GM21619 (cell line): ENCODE measurements at regions not wholly inside any gene's neighbourhood (a gene's known extent, or its start where the extent isn't known, plus 50 kb on each side); places are given as distances from the start of the nearest gene placed in this dataset.
"Not testable (repeated sequence)": the region's sequence is repeated elsewhere in the genome, so short reads cannot be mapped to it uniquely, and the experiment has no call there.

ENCODE experiments used
- ATAC-seq: cut with Tn5 transposase; IDR thresholded peaks from one replicate; pipeline ENCODE4 v1.9.1; 2021; ENCODE audit not compliant: unreplicated experiment

DNA sequence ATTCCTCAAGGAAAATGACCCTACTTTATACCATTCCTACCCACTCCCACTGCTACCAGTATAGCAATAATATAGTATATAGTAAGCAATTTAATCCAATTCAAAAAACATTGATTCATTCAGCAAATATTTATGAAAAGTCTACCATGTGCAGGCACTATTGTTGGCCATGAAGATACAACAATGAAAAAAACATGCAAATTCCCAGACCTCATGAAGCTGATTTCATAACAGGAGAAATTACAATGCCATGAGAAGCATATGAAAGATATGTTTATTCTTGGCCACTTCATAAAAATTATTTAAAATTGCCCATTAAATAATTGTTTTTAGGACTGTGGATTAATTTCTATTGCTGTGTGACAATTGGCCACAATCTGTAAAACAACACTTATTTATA is 315.8 kb upstream of the COL8A1 start:
- ATAC-seq = no peak

DNA sequence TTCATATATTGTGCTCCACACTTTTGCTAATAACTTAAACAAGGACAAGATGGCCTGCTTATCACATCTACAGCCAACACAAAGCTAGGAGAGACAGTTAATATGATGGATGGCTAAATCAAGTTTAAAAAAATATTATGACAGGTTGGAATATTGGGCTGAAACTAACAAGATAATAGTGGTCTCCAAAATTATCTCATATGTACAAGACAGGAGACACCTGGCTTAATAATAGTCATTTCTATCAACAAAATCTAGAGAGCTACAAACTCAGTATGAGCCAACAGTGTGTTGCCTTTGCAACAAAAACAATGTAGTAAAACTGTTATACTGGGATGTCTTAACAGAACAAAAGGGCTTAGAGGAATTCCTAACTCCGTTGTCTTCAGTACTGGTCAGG is 317.1 kb upstream of the COL8A1 start:
- no peak for ATAC-seq

DNA sequence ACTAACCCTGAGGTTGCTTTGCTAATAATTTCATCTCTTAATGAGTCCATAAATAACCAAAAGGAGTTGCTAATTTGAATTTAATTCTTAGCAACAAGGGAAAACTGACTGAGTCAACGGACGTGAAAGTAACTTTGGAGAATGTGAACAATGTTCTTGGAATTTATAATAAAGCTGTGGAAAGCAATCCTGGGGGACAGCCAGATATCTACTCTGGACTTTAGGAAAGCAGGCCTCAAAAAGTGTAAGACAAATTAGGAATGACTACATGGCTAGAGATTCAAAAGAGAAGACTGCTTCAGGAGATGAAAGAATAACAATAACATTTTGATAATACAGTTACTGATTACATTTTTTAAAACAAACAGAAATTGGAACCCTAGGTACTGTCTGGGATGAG is 318.4 kb upstream of the COL8A1 start:
- ATAC-seq = no peak

DNA sequence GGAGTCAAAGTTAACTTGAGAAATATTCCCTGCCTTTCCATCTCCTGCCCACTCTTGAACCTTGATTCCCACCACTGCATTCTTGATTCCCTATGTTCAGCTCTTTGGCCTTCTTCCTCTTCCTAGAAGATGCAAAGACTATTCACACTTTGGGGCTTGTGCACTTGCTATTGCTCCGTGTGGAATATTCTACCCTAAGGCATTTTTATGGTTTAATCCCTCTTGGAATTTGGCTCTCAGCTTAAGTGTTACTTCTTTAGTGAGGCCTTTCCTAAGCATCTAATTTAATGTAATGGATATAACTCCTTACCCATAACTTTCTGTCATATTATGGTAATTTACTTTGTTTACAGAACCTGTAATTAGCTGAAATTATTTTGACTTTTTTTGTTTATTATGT is 318.9 kb upstream of the COL8A1 start:
- ATAC-seq = no peak

DNA sequence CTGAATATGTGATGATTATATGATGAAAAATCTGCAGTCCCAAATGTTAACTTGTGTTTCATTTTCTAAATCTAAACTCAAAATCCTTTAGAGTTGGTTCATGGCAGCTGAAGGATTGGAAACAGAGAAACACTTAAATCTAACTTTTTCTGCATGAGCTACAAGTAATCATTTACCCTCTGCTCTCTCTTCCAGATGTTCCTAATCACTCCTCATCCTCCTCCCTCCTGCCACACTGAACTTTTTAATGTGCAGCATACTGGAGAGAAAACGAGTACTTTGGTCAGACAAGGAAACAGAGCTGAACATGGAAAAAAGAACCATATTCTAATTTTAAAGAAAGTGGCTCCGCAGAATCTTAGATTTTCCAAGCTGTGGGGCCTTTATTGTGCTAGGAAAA is 321.2 kb upstream of the COL8A1 start:
- ATAC-seq = no peak

DNA sequence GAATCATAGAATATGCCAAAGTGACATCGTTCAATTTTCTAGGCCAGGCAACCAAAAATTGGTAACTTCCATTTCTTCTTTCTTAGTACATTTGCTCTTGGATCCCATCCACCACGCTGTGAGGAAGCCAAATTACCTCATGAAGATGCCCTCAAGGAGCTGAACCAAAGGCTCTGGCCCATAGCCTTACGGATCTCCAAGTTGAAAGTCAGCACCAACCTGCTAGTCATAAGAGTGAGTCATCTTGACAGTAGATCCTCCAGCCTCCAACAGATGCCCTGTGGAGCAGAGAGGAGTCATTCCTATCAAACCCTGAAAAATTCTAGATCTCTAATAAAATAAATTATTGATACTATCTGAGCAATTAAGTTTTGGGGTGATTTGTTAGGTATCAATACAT is 322.5 kb upstream of the COL8A1 start:
- ATAC-seq = no peak

DNA sequence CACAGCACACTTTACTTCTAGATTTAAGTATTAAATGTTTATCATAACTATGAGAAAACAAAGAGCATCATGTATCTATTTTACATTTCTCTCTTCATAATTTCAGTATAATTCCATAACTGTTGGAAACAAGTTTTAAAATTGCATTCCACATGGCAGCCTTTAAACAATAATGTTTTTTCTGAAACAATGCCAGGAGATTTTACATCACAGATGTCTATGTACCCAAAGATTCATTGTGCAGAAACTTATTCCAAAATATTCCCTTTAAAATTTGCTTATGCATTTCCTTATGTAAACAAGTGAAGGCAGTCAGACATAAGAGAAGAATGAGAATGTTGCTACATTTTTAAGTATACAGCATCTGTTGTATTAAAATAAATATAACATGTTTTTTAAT is 324.9 kb upstream of the COL8A1 start:
- no peak for ATAC-seq

DNA sequence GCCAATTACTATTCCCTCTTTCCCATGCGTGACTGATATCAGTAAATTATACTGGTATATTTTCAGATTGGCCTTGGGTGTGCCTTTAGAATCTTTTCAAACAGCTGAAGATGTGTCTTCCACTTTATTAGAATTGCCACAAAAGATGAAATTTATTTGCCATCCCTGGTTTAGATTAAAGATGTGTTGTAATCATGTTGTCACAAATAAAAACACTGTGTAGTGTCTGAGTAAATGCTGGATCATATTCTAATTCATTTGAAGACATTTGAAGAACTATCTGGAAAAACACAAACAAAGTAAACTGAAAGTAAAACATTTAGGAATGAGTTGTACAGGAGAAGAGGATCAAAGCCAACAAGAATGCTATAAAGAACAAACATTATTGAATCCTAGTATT is 339.7 kb upstream of the COL8A1 start:
- no peak for ATAC-seq

DNA sequence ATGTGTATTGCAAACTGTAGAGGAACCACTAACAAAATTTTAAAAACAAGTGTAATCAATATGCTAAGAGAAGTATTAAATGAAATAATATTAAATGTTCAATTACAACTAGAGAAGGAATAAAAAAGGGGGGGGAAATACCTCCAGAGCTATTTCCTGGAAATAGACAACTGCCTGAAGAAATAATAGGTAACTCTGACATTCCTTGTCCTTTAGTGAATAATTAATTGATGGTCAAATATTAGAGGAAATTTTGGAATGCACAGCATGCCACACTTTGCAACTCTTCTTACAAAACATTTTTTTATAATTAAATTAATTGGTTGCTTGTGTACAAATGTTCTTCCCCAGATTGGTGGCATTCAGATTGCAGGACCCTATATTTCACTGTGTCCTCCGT is 342.6 kb upstream of the COL8A1 start:
- ATAC-seq = no peak

DNA sequence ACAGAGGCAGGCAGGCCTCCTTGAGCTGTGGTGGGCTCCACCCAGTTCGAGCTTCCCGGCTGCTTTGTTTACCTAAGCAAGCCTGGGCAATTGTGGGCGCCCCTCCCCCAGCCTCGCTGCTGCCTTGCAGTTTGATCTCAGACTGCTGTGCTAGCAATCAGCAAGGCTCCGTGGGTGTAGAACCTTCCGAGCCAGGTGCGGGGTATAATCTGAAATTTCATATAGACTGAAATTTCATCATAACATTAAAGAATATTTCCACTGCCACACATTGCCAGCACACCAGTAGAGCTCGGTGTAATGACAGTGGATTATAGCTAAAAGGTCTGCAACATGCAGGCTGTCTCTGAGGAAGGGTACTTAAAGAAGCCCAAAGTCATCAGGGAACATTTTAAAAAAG is 344.3 kb upstream of the COL8A1 start:
- ATAC-seq = not testable (repeated sequence)

DNA sequence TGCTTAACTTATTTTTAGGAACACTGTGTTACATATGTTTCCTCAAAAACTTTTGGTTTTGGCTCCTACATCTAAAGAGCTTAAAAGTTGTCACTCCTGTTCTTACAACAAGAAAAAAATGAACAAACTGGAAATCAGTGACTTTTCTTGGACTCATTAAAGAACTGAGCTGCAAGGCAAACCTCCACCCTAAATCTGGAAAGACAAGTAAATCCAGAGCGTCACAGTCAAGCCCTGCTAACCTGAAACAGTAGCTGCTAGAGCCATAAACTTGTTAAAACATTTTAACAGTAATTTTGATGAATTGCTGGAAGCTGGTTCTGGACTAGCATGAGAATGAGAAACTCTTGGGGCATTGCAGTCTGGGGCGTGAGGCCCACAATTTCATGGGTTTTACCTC is 350.5 kb upstream of the COL8A1 start:
- no peak for ATAC-seq

DNA sequence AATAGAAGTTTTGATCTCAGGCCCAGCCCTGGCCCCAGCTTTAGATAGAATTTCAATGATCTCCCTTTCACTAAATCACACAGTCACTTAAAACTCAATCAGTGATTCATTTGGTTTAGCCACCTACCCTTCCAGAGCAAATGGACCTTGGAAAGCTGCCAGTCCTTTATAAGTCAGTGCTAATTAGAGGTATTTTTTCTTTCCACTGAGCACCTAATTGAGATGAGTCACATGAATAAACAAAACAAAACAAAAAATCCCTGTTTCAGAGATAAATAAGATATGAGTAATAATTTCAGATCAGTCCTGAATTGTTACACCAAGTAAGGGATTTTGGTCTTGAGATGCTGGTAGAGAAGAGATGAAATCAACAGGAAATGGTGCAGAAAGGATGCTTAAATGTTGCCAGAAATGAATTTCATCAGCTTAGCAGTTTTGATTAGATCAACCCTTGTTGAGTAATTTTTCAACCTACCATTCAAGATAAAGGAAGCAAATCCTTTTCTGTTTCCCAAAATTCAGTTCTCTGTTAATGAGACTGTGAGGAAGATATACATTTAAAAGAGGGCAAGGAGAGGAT is 352.0 kb upstream of the COL8A1 start:
- ATAC-seq = no peak

DNA sequence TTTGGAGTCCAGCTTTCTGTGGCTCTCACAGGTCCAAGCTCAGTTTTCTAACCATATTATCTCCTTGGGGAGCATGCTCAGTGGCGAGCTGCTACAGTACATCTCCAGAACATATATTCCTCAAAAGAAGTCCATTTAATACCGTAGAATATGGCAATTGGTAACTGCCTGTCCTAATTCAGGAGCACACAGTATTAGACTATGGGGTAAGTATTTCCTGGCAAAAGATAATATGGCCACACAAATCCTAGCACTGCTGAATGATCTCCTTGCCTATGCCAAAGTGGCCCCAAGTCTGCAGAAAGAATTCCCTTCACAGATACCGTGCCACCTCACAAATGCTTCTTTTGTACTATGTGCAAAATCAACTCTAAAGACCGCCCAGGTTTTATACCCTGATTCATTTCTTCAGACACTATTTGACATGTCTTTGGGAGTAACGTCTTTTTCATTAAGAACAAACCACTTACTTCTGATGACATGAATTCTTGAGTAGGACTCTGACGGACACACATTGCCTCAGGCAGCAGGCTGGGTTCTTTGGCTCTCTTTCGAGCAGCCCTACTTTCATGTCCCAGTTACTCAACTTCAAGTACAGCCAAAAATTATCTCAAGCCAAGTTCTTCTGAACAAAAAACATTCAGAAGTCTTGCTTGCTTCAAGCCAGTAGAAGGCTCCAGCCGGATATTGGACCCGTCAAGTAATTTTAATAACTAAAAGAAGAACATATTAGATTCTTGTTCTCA is 368.3 kb upstream of the DCBLD2 start:
- ATAC-seq = no peak

DNA sequence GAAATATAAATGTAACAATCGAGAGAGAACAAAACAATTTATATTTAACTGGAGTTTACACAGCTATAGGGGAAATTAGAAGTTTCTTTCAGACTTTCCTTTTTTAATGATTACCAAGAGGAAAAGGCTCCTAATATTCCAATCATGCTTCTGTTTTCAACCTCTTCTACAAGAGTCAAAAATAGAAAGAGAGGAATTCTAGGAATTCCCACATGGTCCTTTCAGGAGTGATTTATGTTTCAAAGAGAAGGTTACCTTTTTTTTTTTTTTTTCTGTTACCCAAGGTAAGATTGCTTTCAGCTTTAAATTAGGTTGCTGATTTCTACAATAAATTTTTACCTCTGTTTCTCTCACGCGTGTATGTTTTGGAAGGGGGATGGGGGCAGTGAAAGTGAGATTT is 355.3 kb upstream of the DCBLD2 start:
- ATAC-seq = no peak

DNA sequence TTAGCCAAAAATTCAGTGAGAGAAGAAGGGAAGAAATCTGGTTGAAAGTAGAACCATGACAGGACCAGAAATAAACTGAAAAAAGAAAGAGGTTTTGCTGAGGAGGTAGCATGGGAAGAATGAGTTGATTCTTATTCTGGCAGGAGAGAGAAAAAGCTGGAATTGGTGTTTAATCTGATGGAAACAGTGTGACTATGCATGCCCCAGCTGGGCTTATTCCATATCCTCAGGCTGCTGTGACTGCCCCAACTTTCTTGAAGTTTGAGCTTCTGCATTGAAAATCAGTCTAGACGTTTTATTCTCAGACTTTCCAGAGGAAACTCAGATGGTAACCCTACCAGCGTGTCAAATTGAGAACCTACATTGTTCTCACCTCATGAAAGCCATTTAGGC is 352.5 kb upstream of the DCBLD2 start:
- ATAC-seq = no peak

DNA sequence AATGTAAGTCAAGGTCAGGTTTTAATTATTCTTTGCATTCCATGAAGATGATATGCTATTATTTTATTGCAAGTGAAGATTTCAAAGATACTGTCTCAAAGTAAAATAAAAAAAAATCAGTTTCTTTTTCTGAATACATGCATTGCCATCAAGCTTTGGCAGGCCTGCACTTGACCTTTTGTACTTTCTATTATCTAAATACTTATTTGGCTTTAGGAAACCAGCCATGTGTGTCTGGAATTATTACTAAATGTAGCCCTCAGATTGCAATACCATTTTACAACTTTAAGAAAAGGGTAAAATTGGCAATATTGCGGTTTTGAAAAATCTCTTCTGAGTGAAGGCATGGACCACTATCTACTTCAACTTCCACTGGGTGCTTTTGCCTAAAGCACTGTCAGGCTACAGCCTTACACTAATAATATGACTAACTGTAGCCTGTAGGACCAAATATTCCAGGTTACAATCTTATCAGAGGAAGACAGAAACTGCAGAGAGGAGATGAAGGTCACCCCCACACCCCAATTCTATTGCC is 349.4 kb upstream of the DCBLD2 start:
- ATAC-seq = no peak

DNA sequence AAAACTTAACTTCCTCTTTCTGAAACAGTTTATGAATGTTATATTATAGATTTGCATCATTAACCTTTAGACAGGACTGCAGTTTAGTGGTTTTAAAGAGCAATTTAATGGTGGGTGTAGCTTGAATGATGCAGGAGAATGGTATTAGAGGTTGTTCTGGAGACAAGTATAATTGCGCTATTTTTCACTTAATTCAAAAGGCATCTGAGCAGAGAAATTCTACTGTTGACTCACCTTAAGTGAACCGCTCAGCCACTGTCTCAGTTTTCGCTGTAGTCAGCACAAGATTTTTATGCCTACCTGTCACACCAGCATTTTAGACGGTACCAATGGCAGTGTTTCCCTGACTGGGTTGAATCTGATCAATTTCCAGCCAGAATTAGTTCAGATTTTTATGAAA is 348.8 kb upstream of the DCBLD2 start:
- ATAC-seq = no peak

DNA sequence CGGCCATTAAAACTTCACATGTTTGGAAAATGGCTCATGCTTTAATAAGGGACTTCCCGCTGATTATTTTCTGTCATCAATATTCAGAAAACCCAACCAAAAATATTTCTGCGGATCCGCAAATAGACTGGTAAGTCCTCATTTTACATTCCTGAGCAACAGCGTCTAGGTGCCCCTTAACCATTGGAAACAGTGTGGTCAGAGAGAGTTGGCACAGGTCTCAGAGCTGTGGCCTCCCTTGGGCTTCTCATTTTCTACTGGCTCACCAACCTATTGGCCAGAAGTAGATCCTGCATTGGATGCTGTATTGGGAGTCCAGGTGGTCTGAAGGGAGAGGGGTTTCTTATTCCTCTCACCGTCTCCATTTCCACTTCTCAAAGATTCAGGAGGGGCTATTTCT is 348.1 kb upstream of the DCBLD2 start:
- ATAC-seq = no peak

DNA sequence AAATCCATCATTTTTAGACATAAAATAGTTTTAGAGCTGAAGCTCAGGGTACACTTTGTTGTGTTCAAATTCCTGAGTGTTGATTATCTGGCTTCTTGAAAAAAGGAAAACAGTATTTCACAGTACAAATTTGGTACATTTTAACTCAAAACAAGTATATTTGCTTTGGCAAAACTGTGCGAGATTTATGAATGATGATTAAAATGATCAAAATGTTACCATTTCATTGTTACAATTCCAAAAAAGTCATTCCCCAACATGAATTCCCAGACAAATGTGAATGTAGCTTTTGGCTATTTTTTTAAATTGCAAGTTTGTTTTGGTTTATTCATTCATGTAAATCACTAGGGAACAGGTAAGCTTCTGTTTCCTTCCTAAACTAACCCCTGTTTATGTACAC is 347.4 kb upstream of the DCBLD2 start:
- ATAC-seq = no peak

DNA sequence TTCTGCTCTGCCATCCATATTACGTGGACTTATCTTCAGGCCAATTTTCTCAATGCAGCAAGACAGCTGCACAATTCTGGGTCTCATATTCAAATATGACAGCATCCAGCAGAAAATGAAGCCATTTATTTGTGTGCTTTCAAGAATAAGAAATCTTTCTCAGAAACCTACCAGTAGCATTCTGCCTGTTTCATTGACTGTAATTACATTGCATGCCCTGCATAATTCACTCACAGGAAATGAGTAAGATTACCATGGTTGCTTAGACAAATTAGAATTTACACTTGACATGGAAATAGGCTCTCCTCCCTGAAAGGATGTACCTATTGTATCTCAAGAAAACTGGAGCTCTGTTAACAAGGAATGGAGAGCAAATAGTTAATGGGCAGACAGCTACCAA is 346.6 kb upstream of the DCBLD2 start:
- no peak for ATAC-seq

DNA sequence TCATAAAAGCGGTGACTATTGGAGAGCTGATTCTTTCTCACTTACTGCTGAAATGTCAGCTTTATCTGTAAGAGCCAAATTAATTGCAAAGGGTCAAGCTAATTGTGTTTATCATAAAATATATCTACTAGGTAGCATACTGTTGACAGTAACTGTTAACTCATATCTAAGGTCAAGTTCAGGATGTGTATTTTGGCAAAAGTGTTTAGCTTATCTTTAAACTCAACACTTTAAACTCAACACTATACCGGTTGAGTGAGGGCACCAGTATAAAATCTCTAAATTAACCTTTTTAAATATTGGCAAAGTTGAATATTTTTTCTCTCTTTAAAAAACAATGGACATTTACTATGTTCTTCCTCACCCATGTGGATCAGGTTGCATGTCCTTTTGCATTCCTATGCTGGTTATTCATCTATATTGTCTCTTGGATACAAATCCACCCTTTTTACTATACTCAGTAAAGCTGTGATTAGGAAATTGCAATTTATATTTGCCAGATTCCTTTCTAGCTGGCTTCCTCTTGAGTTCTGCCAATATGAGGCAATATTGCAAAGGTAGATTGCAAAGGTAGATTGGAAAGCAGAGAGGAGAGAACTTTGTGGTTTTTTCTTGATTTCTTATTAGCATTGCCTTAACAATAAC is 344.6 kb upstream of the DCBLD2 start:
- ATAC-seq = no peak

DNA sequence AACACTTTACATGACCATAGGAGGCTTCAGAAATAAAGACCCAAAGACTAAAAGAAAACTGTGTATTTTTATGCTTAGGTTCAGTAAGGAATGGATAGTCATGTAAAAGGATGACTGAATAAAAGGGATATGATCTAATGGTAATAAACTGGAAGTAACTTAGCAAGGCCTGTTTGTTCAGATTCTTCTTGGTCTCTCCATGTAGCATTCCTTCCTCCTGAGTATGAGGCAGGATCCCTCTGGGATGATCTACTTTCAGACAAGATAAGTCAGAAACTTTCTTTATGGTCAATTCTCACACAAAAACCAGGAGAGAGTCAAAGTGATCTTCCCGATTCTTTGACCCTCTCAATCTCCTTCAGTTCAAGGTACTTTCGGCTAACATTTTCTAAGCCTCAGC is 340.8 kb upstream of the DCBLD2 start:
- no peak for ATAC-seq
